Kidney capillary endothelial cell (primary cell): ENCODE measurements at regions not wholly inside any gene's neighbourhood (a gene's known extent, or its start where the extent isn't known, plus 50 kb on each side); places are given as distances from the start of the nearest gene placed in this dataset.

Experiments
- DNase-seq: peaks from one replicate; pipeline ENCODE4 v3.0.0-alpha.2; 2018; ENCODE audit warnings: low spot score

- no peak for DNase-seq
Observed at GRCh38 chr9:104448036-104448435, 56.0 kb upstream of the OR13F1 start.
